IPS DF 19.7 (cell line): ENCODE measurements at regions not wholly inside any gene's neighbourhood (a gene's known extent, or its start where the extent isn't known, plus 50 kb on each side); places are given as distances from the start of the nearest gene placed in this dataset.

Source experiments
- DNase-seq: peaks from one replicate; pipeline ENCODE4 v3.0.0-alpha.2; 2013; ENCODE audit warnings: low read depth, low spot score

DNA sequence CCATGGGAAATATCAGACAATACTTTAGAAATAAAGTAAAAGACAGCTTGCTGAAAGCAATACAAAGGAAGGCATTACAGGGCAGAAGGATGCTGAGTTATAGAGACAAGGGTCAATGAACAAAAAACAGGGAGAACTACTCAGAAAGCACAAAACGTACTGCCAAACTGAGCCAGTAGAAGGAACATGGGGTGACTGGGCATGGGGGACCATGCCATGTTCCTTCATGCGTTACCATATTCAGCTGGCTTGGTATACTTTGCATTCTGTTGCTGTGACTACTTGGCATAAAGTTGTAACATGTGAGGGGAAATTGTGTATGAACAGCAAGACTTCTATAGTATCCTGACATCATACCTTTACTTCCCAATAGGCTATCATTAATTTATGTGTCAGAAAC, 358.6 kb upstream of the LYPLAL1 start:
- no peak for DNase-seq

DNA sequence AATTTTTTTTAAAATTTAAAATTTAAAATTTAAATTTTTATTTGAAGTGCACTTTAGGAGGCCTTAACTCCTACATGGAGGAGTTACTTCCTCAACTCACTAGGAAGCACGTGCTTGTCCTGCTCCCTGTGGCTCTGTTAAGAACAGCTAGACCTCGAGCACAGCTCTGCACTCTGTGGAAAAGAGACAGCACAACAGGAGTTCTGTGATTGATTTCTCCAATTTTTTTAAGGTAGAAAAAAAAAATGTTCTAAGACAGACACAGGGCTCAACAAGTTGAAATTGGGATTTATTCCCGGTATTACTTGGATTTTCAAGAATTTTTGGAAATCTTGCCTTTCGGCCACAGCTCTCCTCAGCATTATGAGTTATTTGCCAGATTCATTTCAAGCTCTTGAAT, 356.6 kb upstream of the LYPLAL1 start:
- no peak for DNase-seq

DNA sequence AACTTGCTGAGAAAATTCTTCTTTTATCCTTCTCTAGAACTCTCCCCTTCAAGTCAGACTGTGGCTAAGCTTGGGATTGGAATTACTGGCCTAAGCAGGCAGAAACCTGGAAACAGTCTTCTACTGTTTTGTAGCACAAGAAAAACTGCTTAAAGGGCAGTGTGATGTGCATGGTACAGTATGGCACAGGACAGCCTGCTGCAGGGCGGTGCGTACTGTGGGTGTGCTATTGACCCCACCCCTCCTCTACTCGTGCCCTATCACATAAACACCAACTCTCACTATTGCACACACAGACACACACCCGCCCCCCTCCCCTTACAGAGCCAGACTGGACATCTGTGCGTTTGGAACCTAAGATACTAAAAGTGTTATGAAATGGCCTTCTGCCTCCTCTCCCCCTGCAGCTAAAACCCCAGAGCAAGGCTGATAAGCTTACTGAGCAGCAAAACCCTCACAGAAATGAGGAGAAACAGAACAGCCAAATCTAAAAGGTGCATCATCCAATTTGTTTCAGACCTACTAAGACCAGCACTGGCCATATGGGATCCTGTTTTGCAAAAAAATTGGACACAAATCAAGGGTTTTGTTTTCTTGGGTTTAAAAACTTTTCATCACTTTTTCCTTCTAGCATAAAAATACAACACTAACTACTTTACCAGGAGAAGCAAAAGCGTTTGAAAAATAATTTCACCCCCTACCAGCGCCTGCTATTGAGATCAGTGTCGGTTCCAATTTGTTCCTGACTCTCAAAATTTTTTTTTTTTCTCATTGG, 355.8 kb upstream of the LYPLAL1 start:
- DNase-seq = no peak

DNA sequence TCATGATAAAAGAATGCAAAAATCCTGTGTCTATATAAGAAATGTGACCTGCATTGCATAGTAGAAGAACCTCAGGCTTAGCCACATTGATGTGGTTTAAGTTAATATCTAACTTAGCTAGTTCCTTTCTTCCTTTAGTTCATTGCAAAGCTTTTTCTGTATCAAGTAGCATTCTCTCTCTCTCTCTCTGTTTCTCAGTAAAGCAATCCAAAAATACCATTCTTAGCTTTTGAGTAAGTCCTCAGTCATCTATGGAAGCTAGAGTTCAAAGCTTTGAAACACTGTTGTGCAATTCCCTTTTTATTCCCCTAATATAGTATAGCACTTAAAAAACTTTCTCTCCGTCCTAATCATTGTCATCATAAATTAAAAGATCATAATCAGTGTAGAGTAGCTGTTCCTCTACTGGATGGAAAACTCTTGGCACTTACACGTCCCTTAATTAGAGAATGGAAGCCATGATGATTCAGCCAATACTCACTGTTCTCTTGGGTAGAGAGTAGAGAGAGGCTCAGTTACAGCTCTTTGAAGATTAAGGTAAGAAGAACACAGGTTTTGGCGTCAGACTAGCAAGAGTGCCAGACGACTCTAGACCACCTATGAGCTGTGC, 350.3 kb upstream of the LYPLAL1 start:
- DNase-seq = no peak

- DNase-seq = no peak
Observed at GRCh38 chr1:218827486-218827885, 346.2 kb upstream of the LYPLAL1 start.

DNA sequence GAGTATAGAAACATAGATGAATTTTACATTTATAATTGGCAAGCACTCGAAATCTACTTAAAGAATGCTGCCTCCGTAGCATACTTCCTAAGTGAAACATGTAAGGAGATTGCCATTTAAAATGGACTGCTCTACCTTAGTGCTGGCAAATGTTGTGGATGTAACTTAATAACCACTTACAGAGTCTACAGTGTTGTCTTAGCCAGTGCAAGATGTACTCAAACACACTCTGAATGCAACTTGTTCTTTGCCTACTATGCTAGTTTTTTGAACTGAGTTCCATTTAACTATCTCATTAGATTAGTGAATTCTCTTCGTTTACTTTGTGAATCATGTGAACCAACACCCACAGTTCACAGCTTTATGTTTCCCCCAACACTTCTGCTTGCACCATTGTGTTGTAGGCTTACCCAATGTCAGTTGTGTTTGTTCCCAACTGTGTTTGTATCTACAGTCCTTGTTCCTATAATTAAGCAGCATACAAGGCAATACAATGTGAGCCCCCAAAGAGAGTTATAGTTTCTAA, 345.5 kb upstream of the LYPLAL1 start:
- DNase-seq = no peak

DNA sequence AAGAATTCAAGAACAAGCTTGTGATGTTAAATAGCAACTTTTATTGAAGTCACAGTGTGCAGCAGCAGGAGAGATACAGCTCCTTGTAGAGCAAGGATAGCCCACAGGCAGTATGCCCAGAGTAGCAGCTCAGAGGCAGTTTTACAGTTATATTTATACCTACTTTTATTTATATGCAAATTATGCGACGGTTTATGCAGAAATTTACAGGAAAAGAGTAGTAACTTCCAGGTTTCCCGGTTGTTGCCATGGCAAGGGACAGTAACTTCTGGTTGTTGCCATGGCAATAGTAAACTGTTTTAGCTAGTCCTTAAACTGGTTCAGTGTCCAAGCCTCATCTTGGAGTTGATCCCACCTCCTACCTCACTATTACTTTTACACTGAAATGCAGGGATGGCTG, 344.6 kb upstream of the LYPLAL1 start:
- DNase-seq = no peak

GRCh38 chr1:218835609-218836008, 338.1 kb upstream of the LYPLAL1 start:
- DNase-seq = no peak

DNA sequence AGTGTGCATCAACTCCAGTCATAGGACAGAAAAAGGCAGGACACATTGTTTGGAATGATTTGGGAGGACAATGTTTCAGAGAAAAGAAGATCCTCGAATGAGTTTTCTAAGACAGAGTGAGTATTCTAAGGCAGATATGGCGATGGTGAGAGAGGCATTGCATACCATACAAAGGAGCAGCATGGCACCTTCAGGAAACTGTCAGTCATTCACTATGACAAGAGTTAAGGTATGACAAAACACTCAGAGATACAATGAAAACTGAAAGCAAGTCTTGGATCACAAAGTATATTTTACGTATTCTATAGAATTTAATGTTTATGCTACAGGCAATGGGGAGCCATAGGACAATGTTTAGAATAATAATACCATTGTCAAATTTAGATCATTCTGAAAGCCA, 337.4 kb upstream of the LYPLAL1 start:
- no peak for DNase-seq

GRCh38 chr1:218837051-218837450, 336.6 kb upstream of the LYPLAL1 start:
- no peak for DNase-seq

GRCh38 chr1:218845589-218845988, 328.1 kb upstream of the LYPLAL1 start:
- DNase-seq = no peak

- DNase-seq = no peak
Observed at GRCh38 chr1:218846181-218846580, 327.5 kb upstream of the LYPLAL1 start.

DNA sequence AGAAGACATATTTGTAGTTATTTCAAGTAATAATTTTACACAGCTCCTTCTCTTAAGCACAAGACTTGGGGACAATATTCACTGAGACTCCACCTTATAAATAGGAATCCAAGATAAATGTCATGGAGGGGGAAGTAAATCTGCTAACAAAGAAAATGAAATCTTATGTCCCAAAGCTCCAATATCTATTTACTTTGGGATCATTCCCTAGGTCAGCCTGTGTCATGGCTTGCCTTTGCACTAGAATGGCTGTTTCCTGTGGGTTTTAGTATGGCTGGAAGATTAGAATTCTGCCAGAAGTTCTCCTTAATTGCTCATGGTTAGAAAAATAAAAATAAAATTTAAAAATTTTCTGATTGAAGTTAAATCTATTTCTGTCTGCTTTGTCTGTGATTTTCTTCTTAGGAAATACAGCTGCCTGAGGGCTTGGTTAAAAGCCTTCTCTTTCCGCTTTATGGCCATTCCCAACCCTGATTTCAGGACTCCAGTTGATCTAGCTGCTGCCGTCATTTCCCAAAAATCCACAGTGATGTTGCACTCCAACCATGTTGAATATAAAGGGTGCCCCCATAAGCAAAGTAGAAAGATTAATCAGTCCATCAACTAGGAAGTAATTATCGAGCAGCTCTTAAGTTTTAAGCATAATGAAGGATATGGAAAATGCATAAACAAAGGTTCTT, 326.4 kb upstream of the LYPLAL1 start:
- no peak for DNase-seq

DNA sequence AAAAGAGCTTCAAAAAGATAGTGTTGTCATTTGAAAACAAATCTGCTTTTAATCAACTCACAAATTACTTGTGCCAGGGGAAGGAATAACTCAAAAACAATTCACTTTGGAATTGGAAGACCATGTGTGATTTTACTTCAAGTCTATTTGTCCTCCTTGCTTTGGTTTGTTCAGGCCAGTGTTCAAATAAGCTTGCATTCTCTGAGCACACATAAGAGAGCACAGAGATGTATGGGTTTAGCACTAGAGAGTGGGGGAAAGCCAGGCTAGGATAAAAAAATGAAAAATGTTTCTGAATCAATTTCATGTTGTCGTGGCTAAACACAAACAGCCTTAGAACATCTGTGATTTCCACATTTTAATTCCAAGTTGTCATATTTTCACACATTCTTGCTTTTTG, 325.7 kb upstream of the LYPLAL1 start:
- DNase-seq = no peak

- DNase-seq = no peak
Observed at GRCh38 chr1:218850367-218850766, 323.3 kb upstream of the LYPLAL1 start.

DNA sequence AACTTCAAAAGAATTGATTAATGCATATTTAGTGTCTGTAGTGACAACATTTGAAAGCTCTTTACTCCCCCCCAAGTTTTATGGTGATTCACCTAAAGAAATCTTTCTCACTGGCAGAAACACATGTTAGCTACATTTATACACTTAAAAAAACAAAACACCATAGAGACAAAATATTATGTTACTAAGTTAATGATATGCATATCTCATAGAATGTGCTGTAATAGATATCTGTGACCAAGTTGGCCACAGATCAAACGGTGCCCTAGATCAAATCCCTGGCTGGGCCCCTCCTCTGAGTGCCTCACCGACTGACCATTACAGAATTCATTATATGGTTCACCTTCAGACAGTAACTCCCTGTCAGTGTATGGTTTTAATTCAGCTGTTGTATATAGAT, 322.1 kb upstream of the LYPLAL1 start:
- DNase-seq = no peak

DNA sequence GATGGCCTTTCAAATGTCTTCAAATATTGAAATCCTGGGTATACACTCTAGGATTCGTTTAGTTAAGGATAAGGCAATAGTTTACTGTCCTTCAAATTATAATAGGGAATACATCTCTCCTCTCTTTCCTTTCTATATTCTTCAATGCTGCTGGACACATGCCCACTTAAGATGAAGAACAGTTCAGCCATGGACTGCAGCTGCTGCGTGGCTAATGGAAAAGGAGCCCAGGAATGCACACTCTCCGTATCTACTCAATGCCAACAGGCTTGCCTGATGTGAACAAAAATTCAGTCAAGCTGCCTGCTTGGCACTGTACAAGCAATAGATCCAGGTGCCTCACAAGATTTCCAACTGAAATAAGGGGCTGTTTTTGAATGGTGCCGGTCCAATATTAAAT, 321.2 kb upstream of the LYPLAL1 start:
- DNase-seq = no peak

GRCh38 chr1:218863987-218864386, 309.7 kb upstream of the LYPLAL1 start:
- DNase-seq = no peak

- no peak for DNase-seq
Observed at GRCh38 chr1:218865591-218865990, 308.1 kb upstream of the LYPLAL1 start.

DNA sequence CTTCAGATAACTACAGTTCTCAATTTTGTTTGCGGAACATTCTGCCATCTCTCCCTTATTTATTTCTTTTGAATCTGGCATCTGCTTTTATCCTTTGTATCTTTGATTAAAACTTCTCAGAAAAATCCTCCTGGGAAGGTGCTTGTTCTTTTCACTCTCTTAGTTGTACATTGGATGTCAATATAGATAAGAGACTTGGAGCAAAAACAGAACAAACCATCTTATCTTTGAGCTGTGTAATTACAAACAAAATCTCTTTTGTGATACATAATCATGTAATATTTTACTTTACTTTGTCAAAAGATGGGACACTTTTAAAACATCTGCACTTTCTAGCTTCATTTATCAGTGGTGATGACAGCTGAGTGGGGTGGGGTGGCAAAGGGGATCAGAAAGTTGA, 307.2 kb upstream of the LYPLAL1 start:
- DNase-seq = no peak

GRCh38 chr1:218867066-218867465, 306.6 kb upstream of the LYPLAL1 start:
- no peak for DNase-seq

- DNase-seq = no peak
Observed at GRCh38 chr1:218867941-218868626, 305.6 kb upstream of the LYPLAL1 start.
